Caco-2 (cell line): ENCODE measurements at regions not wholly inside any gene's neighbourhood (a gene's known extent, or its start where the extent isn't known, plus 50 kb on each side); places are given as distances from the start of the nearest gene placed in this dataset.

ENCODE experiments used
- BruUV-seq: library from RNA; stranded (reverse); fragments of 400-500 nt; replicated peaks from 2 replicates; lab custom pipeline; 2021; lab: Mats Ljungman, UMichigan
- CTCF ChIA-PET: fragments of 300-600 bp; sonication (Branson Sonifier 250); formaldehyde crosslinking; loops from one replicate; lab custom pipeline; 2022; ENCODE audit warnings: antibody characterized with exemption; lab: Charles Lee
- POLR2A ChIA-PET: fragments of 300-600 bp; sonication (Branson Sonifier 250); formaldehyde crosslinking; loops from one replicate; lab custom pipeline; 2022; ENCODE audit warnings: antibody characterized with exemption; lab: Charles Lee
- DNase-seq, 2 experiments: peaks; one replicate each; pipeline versions ENCODE4 v3.0.0 to v3.0.0-alpha.2; 2020 to 2022
- H3K27me3 ChIP-seq: replicated peaks from 2 replicates; pipeline ENCODE4 v1.6.0; 2011; ENCODE audit warnings: low read length; ENCODE audit not compliant: control insufficient read depth, insufficient read depth
- H3K36me3 ChIP-seq: 2 replicates; pipeline ENCODE4 v1.5.1; 2011; ENCODE audit warnings: low read length; ENCODE audit not compliant: control insufficient read depth, insufficient read depth
- H3K4me1 ChIP-seq: fragments of 250-450 bp; sonication (Bioruptor Pico); 2 replicates; pipeline ENCODE4 v1.5.1; 2020; ENCODE audit warnings: mild to moderate bottlenecking
- H3K4me3 ChIP-seq: 2 replicates; pipeline ENCODE4 v1.5.1; 2011; ENCODE audit warnings: low read depth, mild to moderate bottlenecking, control low read depth, low read length
- H3K9me3 ChIP-seq: fragments of 250-450 bp; sonication (Bioruptor Pico); 2 replicates; pipeline ENCODE4 v1.5.1; 2020; ENCODE audit warnings: mild to moderate bottlenecking, moderate library complexity
- H3K27ac Mint-ChIP-seq: one replicate; pipeline ENCODE4 v1.8.0; 2022; ENCODE audit warnings: mixed read lengths; ENCODE audit not compliant: unreplicated experiment
- H3K27me3 Mint-ChIP-seq: one replicate; pipeline ENCODE4 v1.8.0; 2022; ENCODE audit warnings: mixed read lengths; ENCODE audit not compliant: insufficient read depth, unreplicated experiment
- H3K36me3 Mint-ChIP-seq: one replicate; pipeline ENCODE4 v1.8.0; 2022; ENCODE audit warnings: mild to moderate bottlenecking, mixed read lengths; ENCODE audit not compliant: insufficient read depth, unreplicated experiment
- H3K4me1 Mint-ChIP-seq: one replicate; pipeline ENCODE4 v1.8.0; 2022; ENCODE audit warnings: low read depth, mixed read lengths; ENCODE audit not compliant: unreplicated experiment
- H3K4me3 Mint-ChIP-seq: one replicate; pipeline ENCODE4 v1.8.0; 2022; ENCODE audit warnings: mild to moderate bottlenecking, moderate library complexity, mixed read lengths; ENCODE audit not compliant: unreplicated experiment
- H3K9me3 Mint-ChIP-seq: one replicate; pipeline ENCODE4 v1.8.0; 2022; ENCODE audit warnings: mixed read lengths; ENCODE audit not compliant: unreplicated experiment
- intact Hi-C: fragments of 100-400 bp; cut with micrococcal nuclease; formaldehyde crosslinking; loops from one replicate; pipeline ENCODE4 v1.10.0; 2022; ENCODE audit not compliant: unreplicated experiment
- TF ChIP-seq, protein P1 (sequence below), 2 experiments: fragments of 200-600 bp in 1 of 2; IDR thresholded peaks; 1 replicate in 1 of 2; 2 replicates in 1 of 2; pipeline versions ENCODE4 v1.5.1 to v1.8.0; 2011 to 2022; ENCODE audit warnings: antibody characterized with exemption in 1 of 2, control low read depth in 1 of 2, inconsistent platforms in 1 of 2, low read depth in 1 of 2, low read length in 1 of 2, mild to moderate bottlenecking in 1 of 2, moderate library complexity in 1 of 2; ENCODE audit not compliant: insufficient read depth in 1 of 2, severe bottlenecking in 1 of 2, unreplicated experiment in 1 of 2

DNA sequence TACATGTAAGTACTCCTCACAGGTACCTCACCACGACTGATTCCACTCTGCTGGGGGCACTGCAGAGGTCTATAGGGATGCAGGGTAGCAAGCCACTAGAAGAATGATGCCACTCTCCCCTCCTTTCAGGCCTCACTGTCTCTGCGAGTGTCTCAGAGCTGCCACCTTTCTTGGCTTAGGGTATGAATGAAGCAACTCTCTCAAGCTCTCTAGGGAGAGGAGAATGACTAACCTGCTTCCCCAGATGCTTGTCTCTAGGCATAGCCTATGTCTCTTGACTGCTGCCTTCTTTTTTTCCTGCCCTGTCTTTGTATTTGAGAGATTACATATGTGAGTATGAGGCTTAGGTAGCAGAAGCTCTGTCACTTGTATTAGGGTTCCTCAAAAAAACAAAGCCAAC, 566.5 kb upstream of the ATP2B1 start:
- H3K4me1 ChIP-seq, result no peaks in the 10 kb centered on the region
- Mint-ChIP-seq H3K4me1 (no peaks in the 10 kb centered on the region), H3K9me3 (peaks cover 5% of the 10 kb centered on the region), H3K27me3 (no peaks in the 10 kb centered on the region), H3K36me3 (no peaks in the 10 kb centered on the region), H3K27ac (no peak overlapping the region), H3K4me3 (no peak overlapping the region)
- H3K27me3 ChIP-seq, result no peaks in the 10 kb centered on the region
- POLR2A ChIA-PET, result no interaction called here
- TF ChIP-seq, protein P1, sequence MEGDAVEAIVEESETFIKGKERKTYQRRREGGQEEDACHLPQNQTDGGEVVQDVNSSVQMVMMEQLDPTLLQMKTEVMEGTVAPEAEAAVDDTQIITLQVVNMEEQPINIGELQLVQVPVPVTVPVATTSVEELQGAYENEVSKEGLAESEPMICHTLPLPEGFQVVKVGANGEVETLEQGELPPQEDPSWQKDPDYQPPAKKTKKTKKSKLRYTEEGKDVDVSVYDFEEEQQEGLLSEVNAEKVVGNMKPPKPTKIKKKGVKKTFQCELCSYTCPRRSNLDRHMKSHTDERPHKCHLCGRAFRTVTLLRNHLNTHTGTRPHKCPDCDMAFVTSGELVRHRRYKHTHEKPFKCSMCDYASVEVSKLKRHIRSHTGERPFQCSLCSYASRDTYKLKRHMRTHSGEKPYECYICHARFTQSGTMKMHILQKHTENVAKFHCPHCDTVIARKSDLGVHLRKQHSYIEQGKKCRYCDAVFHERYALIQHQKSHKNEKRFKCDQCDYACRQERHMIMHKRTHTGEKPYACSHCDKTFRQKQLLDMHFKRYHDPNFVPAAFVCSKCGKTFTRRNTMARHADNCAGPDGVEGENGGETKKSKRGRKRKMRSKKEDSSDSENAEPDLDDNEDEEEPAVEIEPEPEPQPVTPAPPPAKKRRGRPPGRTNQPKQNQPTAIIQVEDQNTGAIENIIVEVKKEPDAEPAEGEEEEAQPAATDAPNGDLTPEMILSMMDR (IDR thresholded peaks at IDR 0.05; ENCODE audit: insufficient read depth in 1 of 2, low read depth in 1 of 2, low read length in 1 of 2, severe bottlenecking in 1 of 2, unreplicated experiment in 1 of 2), result no peak
- no peaks in the 10 kb centered on the region for H3K36me3 ChIP-seq
- intact Hi-C loops, result no loop called here
- no TSS peak for BruUV-seq
- no peak overlapping the region for H3K4me3 ChIP-seq
- CTCF ChIA-PET, result no interaction called here
- DNase-seq, result no peak
- no peaks in the 10 kb centered on the region for H3K9me3 ChIP-seq

DNA sequence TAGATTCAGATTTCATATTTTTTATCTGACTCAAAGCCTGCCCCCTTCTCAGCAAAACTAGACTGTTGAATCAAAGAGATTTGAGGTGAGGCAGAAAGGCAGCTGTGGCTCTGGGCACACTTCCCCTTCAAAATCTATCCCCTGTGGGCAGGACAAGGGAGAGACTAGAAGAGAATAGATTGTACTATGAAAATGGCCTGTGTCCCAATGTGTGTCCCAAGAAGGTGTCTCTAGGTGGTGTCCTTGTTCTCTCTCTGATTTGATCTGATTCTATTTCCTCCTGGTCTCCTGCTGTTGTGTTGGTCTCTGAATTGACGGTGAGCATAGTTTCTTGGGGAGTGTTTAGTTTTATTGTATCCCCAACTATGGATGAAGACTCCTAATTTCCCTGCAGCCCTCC, 565.8 kb upstream of the ATP2B1 start:
- H3K4me1 Mint-ChIP-seq, result no peaks in the 10 kb centered on the region
- Histone ChIP-seq H3K27me3 (no peaks in the 10 kb centered on the region), H3K9me3 (no peaks in the 10 kb centered on the region), H3K4me1 (no peaks in the 10 kb centered on the region), H3K36me3 (no peaks in the 10 kb centered on the region), H3K4me3 (no peak overlapping the region)
- H3K27ac Mint-ChIP-seq, result no peak overlapping the region
- no TSS peak for BruUV-seq
- H3K27me3 Mint-ChIP-seq, result no peaks in the 10 kb centered on the region
- DNase-seq, result no peak
- ChIA-PET CTCF (no interaction called here), POLR2A (no interaction called here)
- H3K4me3 Mint-ChIP-seq, result no peak overlapping the region
- no peaks in the 10 kb centered on the region for H3K9me3 Mint-ChIP-seq
- H3K36me3 Mint-ChIP-seq, result no peaks in the 10 kb centered on the region
- intact Hi-C loops, result loop anchor here (1.0 kb wide), 1 partner anchor 667 kb away; no protein-coding TSS in a partner anchor
- TF ChIP-seq, protein P1 (IDR thresholded peaks at IDR 0.05; ENCODE audit: insufficient read depth in 1 of 2, low read depth in 1 of 2, low read length in 1 of 2, severe bottlenecking in 1 of 2, unreplicated experiment in 1 of 2), result peak in 1 of 2 experiments; percentile 4

DNA sequence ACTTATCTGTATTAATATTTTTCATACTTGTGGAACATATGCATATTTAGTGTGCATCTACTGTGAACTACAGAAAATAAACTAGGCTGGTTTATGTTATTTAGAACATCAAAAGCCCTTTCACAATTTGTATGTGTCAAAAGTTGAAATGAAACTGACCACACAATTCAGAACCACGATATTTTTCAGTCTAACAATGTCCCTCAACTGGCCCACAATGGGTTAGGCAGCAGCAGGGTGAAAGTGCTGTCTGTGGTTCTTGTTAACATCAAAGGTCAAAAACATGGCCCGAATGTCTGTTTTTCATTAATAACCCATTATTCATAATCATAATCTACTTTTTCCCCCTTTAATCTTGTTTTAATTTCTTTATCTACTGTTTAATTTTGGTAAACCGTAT, 559.9 kb upstream of the ATP2B1 start:
- no peaks in the 10 kb centered on the region for H3K36me3 Mint-ChIP-seq
- no peaks in the 10 kb centered on the region for H3K27me3 Mint-ChIP-seq
- no peaks in the 10 kb centered on the region for H3K27me3 ChIP-seq
- no peak for DNase-seq
- ChIA-PET CTCF (no interaction called here), POLR2A (no interaction called here)
- H3K9me3 Mint-ChIP-seq, result no peaks in the 10 kb centered on the region
- H3K4me1 Mint-ChIP-seq, result no peaks in the 10 kb centered on the region
- H3K9me3 ChIP-seq, result no peaks in the 10 kb centered on the region
- intact Hi-C loops, result loop anchor here (10.0 kb wide), 1 partner anchor 444 kb away; no protein-coding TSS in a partner anchor
- BruUV-seq, result no TSS peak
- H3K4me3 Mint-ChIP-seq, result no peak overlapping the region
- TF ChIP-seq, protein P1 (IDR thresholded peaks at IDR 0.05; ENCODE audit: insufficient read depth in 1 of 2, low read depth in 1 of 2, low read length in 1 of 2, severe bottlenecking in 1 of 2, unreplicated experiment in 1 of 2), result no peak
- H3K27ac Mint-ChIP-seq, result no peak overlapping the region
- H3K4me3 ChIP-seq, result no peak overlapping the region
- H3K36me3 ChIP-seq, result no peaks in the 10 kb centered on the region
- H3K4me1 ChIP-seq, result no peaks in the 10 kb centered on the region
